Bronchial epithelial cell (primary cell): ENCODE measurements at regions not wholly inside any gene's neighbourhood (a gene's known extent, or its start where the extent isn't known, plus 50 kb on each side); places are given as distances from the start of the nearest gene placed in this dataset.

ENCODE experiments used
- DNase-seq: peaks from one replicate; pipeline ENCODE4 v3.0.0-alpha.2; 2010; ENCODE audit warnings: low read depth
- FAIRE-seq: peaks from 2 replicates; lab custom pipeline; 2011; peaks lifted over from hg19 to GRCh38; lab: Jason Lieb, UNC
- H3K27me3 ChIP-seq: 2 replicates; pipeline ENCODE4 v1.5.1; 2011; ENCODE audit warnings: low read length; ENCODE audit not compliant: control insufficient read depth, insufficient read depth
- H3K36me3 ChIP-seq: 2 replicates; pipeline ENCODE4 v1.5.1; 2011; ENCODE audit warnings: low read length; ENCODE audit not compliant: control insufficient read depth, insufficient read depth
- H3K4me3 ChIP-seq: 2 replicates; pipeline ENCODE4 v1.5.1; 2011; ENCODE audit warnings: mild to moderate bottlenecking, low read depth, low read length, control low read depth
- CTCF ChIP-seq: IDR thresholded peaks from 2 replicates; pipeline ENCODE4 v1.5.1; 2011; ENCODE audit warnings: mild to moderate bottlenecking, moderate library complexity, low read length, control low read depth, inconsistent platforms; ENCODE audit not compliant: insufficient read depth, severe bottlenecking

GRCh38 chr3:127350172-127351050, 62.6 kb upstream of the PRR20G start:
- DNase-seq (no peak), FAIRE-seq (no peak)
- Histone ChIP-seq H3K36me3 (no peaks in the 10 kb centered on the region), H3K4me3 (no peak overlapping the region), H3K27me3 (peaks cover 3% of the 10 kb centered on the region)
- TF ChIP-seq CTCF, result no peak

- no peak for FAIRE-seq
- H3K27me3 ChIP-seq, result peaks cover 3% of the 10 kb centered on the region
- H3K36me3 ChIP-seq, result no peaks in the 10 kb centered on the region
- TF ChIP-seq CTCF, result no peak
- H3K4me3 ChIP-seq, result no peak overlapping the region
- no peak for DNase-seq
Measured at GRCh38 chr3:127349501-127350171, 61.8 kb upstream of the PRR20G start.

GRCh38 chr3:127342735-127343134, 54.9 kb upstream of the PRR20G start:
- DNase-seq (no peak), FAIRE-seq (no peak)
- no peaks in the 10 kb centered on the region for H3K36me3 ChIP-seq
- TF ChIP-seq CTCF, result peak; percentile 21
- peaks cover 2% of the 10 kb centered on the region for H3K27me3 ChIP-seq
- no peak overlapping the region for H3K4me3 ChIP-seq

GRCh38 chr3:127339928-127340861, 52.3 kb upstream of the PRR20G start:
- DNase-seq, result no peak
- FAIRE-seq, result no peak
- H3K27me3 ChIP-seq, result peaks cover 3% of the 10 kb centered on the region
- H3K36me3 ChIP-seq, result no peaks in the 10 kb centered on the region
- no peak for TF ChIP-seq CTCF
- H3K4me3 ChIP-seq, result no peak overlapping the region

- Histone ChIP-seq H3K4me3 (no peak overlapping the region), H3K27me3 (peaks cover 3% of the 10 kb centered on the region), H3K36me3 (no peaks in the 10 kb centered on the region)
- no peak for TF ChIP-seq CTCF
- DNase-seq, result no peak
- FAIRE-seq, result peak; percentile 87
Measured at GRCh38 chr3:127339016-127339415, 51.2 kb upstream of the PRR20G start.
